Endothelial cell of umbilical vein (primary cell): ENCODE measurements at regions not wholly inside any gene's neighbourhood (a gene's known extent, or its start where the extent isn't known, plus 50 kb on each side); places are given as distances from the start of the nearest gene placed in this dataset.
"Not testable (repeated sequence)": the region's sequence is repeated elsewhere in the genome, so short reads cannot be mapped to it uniquely, and the experiment has no call there.

ENCODE experiments used
- BruUV-seq: library from RNA; stranded (reverse); fragments of 400-500 nt; replicated peaks from 2 replicates; lab custom pipeline; 2021; lab: Mats Ljungman, UMichigan
- CTCF ChIA-PET: fragments of 300-600, 350-600 bp; sonication (Branson Sonifier 250); formaldehyde crosslinking; loops from one replicate; lab custom pipeline; 2021; ENCODE audit warnings: antibody characterized with exemption, inconsistent platforms; lab: Charles Lee
- POLR2A ChIA-PET: fragments of 300-600, 350-600 bp; sonication (Branson Sonifier 250); formaldehyde crosslinking; loops from one replicate; lab custom pipeline; 2021; ENCODE audit warnings: antibody characterized with exemption, inconsistent platforms; lab: Charles Lee
- DNase-seq: peaks from one replicate; pipeline ENCODE4 v3.0.0-alpha.2; 2011; ENCODE audit warnings: low read depth, low spot score
- FAIRE-seq: peaks from 2 replicates; lab custom pipeline; 2011; peaks lifted over from hg19 to GRCh38; lab: Jason Lieb, UNC
- H2AFZ ChIP-seq: 2 replicates; pipeline ENCODE4 v1.6.0; 2012; ENCODE audit warnings: low read depth, low read length, control low read depth, inconsistent platforms
- H3K27ac ChIP-seq: 2 replicates; pipeline ENCODE4 v1.5.1; 2011; ENCODE audit warnings: low read depth, mild to moderate bottlenecking, control low read depth, low read length, moderate library complexity; ENCODE audit not compliant: insufficient read depth
- H3K27me3 ChIP-seq, 2 experiments: 2 replicates each; pipeline versions ENCODE4 v1.6.0 to v1.6.1; 2011; ENCODE audit warnings: low read length in 2 of 2, mixed read lengths in 1 of 2; ENCODE audit not compliant: control insufficient read depth in 2 of 2, insufficient read depth in 2 of 2
- H3K36me3 ChIP-seq, 2 experiments: 2 replicates in 1 of 2; 3 replicates in 1 of 2; pipeline ENCODE4 v1.5.1; 2011; ENCODE audit warnings: low read length in 2 of 2, mild to moderate bottlenecking in 1 of 2, moderate library complexity in 1 of 2; ENCODE audit not compliant: control insufficient read depth in 2 of 2, insufficient read depth in 2 of 2; ENCODE audit errors: extremely low read depth in 1 of 2
- H3K4me1 ChIP-seq: 3 replicates; pipeline ENCODE4 v1.5.1; 2011; ENCODE audit warnings: mild to moderate bottlenecking, low read length; ENCODE audit not compliant: control insufficient read depth, insufficient read depth; ENCODE audit errors: extremely low read depth
- H3K4me2 ChIP-seq: 2 replicates; pipeline ENCODE4 v1.6.1; 2011; ENCODE audit warnings: low read length, control low read depth, mixed read lengths; ENCODE audit not compliant: insufficient read depth
- H3K4me3 ChIP-seq, 3 experiments: fragments of 200-600 bp in 1 of 3; sonication (generic), shearing (Covaris generic) in 1 of 3; replicated peaks in 1 of 3; 2 replicates each; pipeline ENCODE4 v1.5.1; 2011 to 2016; ENCODE audit warnings: control low read depth in 3 of 3, low read length in 3 of 3, mild to moderate bottlenecking in 2 of 3, inconsistent platforms in 1 of 3, low read depth in 1 of 3, moderate library complexity in 1 of 3; ENCODE audit not compliant: insufficient read depth in 1 of 3
- H3K79me2 ChIP-seq: 2 replicates; pipeline ENCODE4 v1.6.0; 2012; ENCODE audit warnings: low read length, inconsistent platforms; ENCODE audit not compliant: control insufficient read depth, insufficient read depth
- H3K9ac ChIP-seq: replicated peaks from 2 replicates; pipeline ENCODE3; 2011; ENCODE audit warnings: low read length, control low read depth; ENCODE audit not compliant: insufficient read depth; ENCODE audit errors: extremely low read depth
- H3K9me1 ChIP-seq: replicated peaks from 3 replicates; pipeline ENCODE4 v1.6.0; 2011; ENCODE audit warnings: mild to moderate bottlenecking, low read length; ENCODE audit not compliant: control insufficient read depth, insufficient read depth; ENCODE audit errors: extremely low read depth
- H3K9me3 ChIP-seq: replicated peaks from 2 replicates; pipeline ENCODE4 v1.5.1; 2012; ENCODE audit warnings: low read length, inconsistent platforms; ENCODE audit not compliant: control insufficient read depth, insufficient read depth
- H4K20me1 ChIP-seq: replicated peaks from 2 replicates; pipeline ENCODE3; 2011; ENCODE audit warnings: mild to moderate bottlenecking, low read length; ENCODE audit not compliant: control insufficient read depth, insufficient read depth; ENCODE audit errors: extremely low read depth
- GATA2 ChIP-seq: IDR thresholded peaks from 2 replicates; pipeline ENCODE4 v1.7.0; 2011; ENCODE audit warnings: low read depth, mild to moderate bottlenecking, moderate library complexity, mixed read lengths, low read length; ENCODE audit not compliant: insufficient read length, insufficient read depth
- JUN ChIP-seq: IDR thresholded peaks from 2 replicates; pipeline ENCODE4 v1.6.1; 2011; ENCODE audit warnings: borderline replicate concordance, low read depth; ENCODE audit not compliant: insufficient read length, insufficient read depth
- POLR2AphosphoS5 ChIP-seq: IDR thresholded peaks from 2 replicates; pipeline ENCODE4 v1.6.1; 2012; ENCODE audit warnings: low read depth, mild to moderate bottlenecking, control low read depth, low read length, moderate library complexity; ENCODE audit not compliant: insufficient read depth
- dilution Hi-C: fragments of 300-500 bp; cut with MboI; formaldehyde crosslinking; loops from one replicate; pipeline ENCODE4 v1.15.0; 2019; ENCODE audit warnings: low sequenced_read_pairs; ENCODE audit not compliant: extremely low pct_ligation_motif_present
- intact Hi-C: fragments of 100-400 bp; cut with micrococcal nuclease; formaldehyde crosslinking; loops from one replicate; pipeline ENCODE4 v1.10.0; 2022

GRCh38 chr17:30677550-30678249 is 146.8 kb downstream of the CRLF3 start:
- Histone ChIP-seq H3K4me2 (no peak overlapping the region), H2AFZ (no peak overlapping the region), H3K9me1 (no peaks in the 10 kb centered on the region), H3K9me3 (no peaks in the 10 kb centered on the region), H4K20me1 (no peaks in the 10 kb centered on the region), H3K4me3 (no peak overlapping the region), H3K27ac (no peak overlapping the region), H3K27me3 (no peaks in the 10 kb centered on the region), H3K4me1 (no peaks in the 10 kb centered on the region), H3K79me2 (no peaks in the 10 kb centered on the region), H3K36me3 (no peaks in the 10 kb centered on the region), H3K9ac (no peak overlapping the region)
- no TSS peak for BruUV-seq
- ChIA-PET CTCF (no interaction called here), POLR2A (no interaction called here)
- TF ChIP-seq JUN = no peak
- TF ChIP-seq POLR2AphosphoS5 = no peak
- TF ChIP-seq GATA2 = no peak
- dilution Hi-C loops (no loop called here), intact Hi-C loops (no loop called here)
- FAIRE-seq (no peak), DNase-seq (no peak)

GRCh38 chr17:30675777-30676492 is 148.6 kb downstream of the CRLF3 start:
- H3K36me3 ChIP-seq, BruUV-seq, DNase-seq, H3K27ac ChIP-seq, H4K20me1 ChIP-seq, H3K9me3 ChIP-seq, POLR2A ChIA-PET, dilution Hi-C loops, intact Hi-C loops, FAIRE-seq, H3K9ac ChIP-seq, H2AFZ ChIP-seq, H3K9me1 ChIP-seq, H3K79me2 ChIP-seq, H3K4me2 ChIP-seq, H3K4me3 ChIP-seq, H3K27me3 ChIP-seq, H3K4me1 ChIP-seq: not testable (repeated sequence)
- CTCF ChIA-PET = interaction anchor here (0.5 kb wide), 1 partner anchor 45 kb away, joined by 3 read pairs; no protein-coding TSS in a partner anchor

- H3K4me1 ChIP-seq, H3K79me2 ChIP-seq, DNase-seq, dilution Hi-C loops, H3K27me3 ChIP-seq, CTCF ChIA-PET, intact Hi-C loops, H3K9me1 ChIP-seq, H3K4me2 ChIP-seq, BruUV-seq, POLR2A ChIA-PET, H3K27ac ChIP-seq, H3K9ac ChIP-seq, H2AFZ ChIP-seq, FAIRE-seq, H4K20me1 ChIP-seq, H3K36me3 ChIP-seq, H3K9me3 ChIP-seq, H3K4me3 ChIP-seq: not testable (repeated sequence)
These were observed 155.3 kb downstream of the CRLF3 start for GRCh38 chr17:30669217-30669649.
